Adrenal gland (tissue), 5 donors: ENCODE measurements at regions not wholly inside any gene's neighbourhood (a gene's known extent, or its start where the extent isn't known, plus 50 kb on each side); places are given as distances from the start of the nearest gene placed in this dataset.
"Not testable (repeated sequence)": the region's sequence is repeated elsewhere in the genome, so short reads cannot be mapped to it uniquely, and the experiment has no call there.

Experiments
- POLR2A ChIP-seq, 2 donors: fragments of 450-650 bp; IDR thresholded peaks; one replicate each; pipeline ENCODE4 v1.6.1; 2017; ENCODE audit warnings: antibody characterized with exemption in 2 of 2, mild to moderate bottlenecking in 2 of 2, moderate library complexity in 1 of 2
- TF ChIP-seq, protein P1 (sequence below), 6 experiments: fragments of 450-650 bp in 4 of 6; fragments of 200-600 bp in 2 of 6; sonication (generic) in 1 of 6; IDR thresholded peaks; 1 replicate in 5 of 6; 2 replicates in 1 of 6; pipeline versions ENCODE4 v1.5.1 to v1.8.0; 2016 to 2021; ENCODE audit warnings: antibody characterized with exemption in 6 of 6, mild to moderate bottlenecking in 2 of 6, moderate library complexity in 1 of 6
- donor health status: DM: no; HTN: no; CAD: no.

DNA sequence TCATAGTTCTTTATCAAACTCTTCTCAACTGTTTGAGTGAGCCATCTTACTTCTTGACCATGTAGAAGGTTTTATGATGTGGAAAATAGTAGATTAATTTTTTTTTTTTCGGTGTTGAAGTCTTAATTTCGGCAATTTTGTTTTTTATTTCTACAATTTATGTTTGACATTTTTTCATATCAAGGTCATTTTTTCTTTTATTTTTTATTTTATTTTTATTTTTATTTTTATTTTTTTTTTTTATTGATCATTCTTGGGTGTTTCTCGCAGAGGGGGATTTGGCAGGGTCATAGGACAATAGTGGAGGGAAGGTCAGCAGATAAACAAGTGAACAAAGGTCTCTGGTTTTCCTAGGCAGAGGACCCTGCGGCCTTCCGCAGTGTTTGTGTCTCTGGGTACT lies 203.8 kb upstream of the CBLB start:
- TF ChIP-seq, protein P1, sequence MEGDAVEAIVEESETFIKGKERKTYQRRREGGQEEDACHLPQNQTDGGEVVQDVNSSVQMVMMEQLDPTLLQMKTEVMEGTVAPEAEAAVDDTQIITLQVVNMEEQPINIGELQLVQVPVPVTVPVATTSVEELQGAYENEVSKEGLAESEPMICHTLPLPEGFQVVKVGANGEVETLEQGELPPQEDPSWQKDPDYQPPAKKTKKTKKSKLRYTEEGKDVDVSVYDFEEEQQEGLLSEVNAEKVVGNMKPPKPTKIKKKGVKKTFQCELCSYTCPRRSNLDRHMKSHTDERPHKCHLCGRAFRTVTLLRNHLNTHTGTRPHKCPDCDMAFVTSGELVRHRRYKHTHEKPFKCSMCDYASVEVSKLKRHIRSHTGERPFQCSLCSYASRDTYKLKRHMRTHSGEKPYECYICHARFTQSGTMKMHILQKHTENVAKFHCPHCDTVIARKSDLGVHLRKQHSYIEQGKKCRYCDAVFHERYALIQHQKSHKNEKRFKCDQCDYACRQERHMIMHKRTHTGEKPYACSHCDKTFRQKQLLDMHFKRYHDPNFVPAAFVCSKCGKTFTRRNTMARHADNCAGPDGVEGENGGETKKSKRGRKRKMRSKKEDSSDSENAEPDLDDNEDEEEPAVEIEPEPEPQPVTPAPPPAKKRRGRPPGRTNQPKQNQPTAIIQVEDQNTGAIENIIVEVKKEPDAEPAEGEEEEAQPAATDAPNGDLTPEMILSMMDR (IDR thresholded peaks at IDR 0.05), result not testable (repeated sequence)
- TF ChIP-seq POLR2A (IDR thresholded peaks at IDR 0.05), result not testable (repeated sequence)
